Lung (tissue), 11 donors: ENCODE measurements at regions not wholly inside any gene's neighbourhood (a gene's known extent, or its start where the extent isn't known, plus 50 kb on each side); places are given as distances from the start of the nearest gene placed in this dataset.

Source experiments
- ATAC-seq: fragments of 200-7000 bp; cut with Tn5 transposase; one replicate; pipeline ENCODE4 v1.9.1; 2020; ENCODE audit warnings: moderate number of reproducible peaks; ENCODE audit not compliant: insufficient read depth, low FRiP score
- DNase-seq, 3 donors: peaks; one replicate each; pipeline ENCODE4 v3.0.0-alpha.2; 2013 to 2017
- H3K27ac ChIP-seq, 2 donors: one replicate each; pipeline ENCODE4 v1.5.1; 2013; ENCODE audit warnings: mild to moderate bottlenecking in 2 of 2, moderate library complexity in 2 of 2, control low read depth in 1 of 2, inconsistent platforms in 1 of 2, low read depth in 1 of 2, low read length in 1 of 2
- H3K27me3 ChIP-seq, 3 donors: one replicate each; pipeline ENCODE4 v1.5.1; 2013; ENCODE audit warnings: low read length in 2 of 3; ENCODE audit not compliant: control insufficient read depth in 3 of 3, insufficient read depth in 3 of 3
- H3K36me3 ChIP-seq, 4 donors: one replicate each; pipeline ENCODE4 v1.5.1; 2013; ENCODE audit warnings: low read length in 4 of 4, mild to moderate bottlenecking in 1 of 4, moderate library complexity in 1 of 4; ENCODE audit not compliant: control insufficient read depth in 4 of 4, insufficient read depth in 4 of 4
- H3K4me1 ChIP-seq, 5 donors: one replicate each; pipeline ENCODE4 v1.5.1; 2013; ENCODE audit warnings: low read length in 5 of 5, mild to moderate bottlenecking in 2 of 5, moderate library complexity in 1 of 5; ENCODE audit not compliant: control insufficient read depth in 5 of 5, insufficient read depth in 5 of 5
- H3K4me3 ChIP-seq: one replicate; pipeline ENCODE4 v1.5.1; 2013; ENCODE audit warnings: mild to moderate bottlenecking, control low read depth, moderate library complexity
- H3K9ac ChIP-seq, 2 donors: one replicate each; pipeline ENCODE4 v1.5.1; 2013; ENCODE audit warnings: low read length in 2 of 2, control low read depth in 1 of 2; ENCODE audit not compliant: insufficient read depth in 1 of 2
- H3K9me3 ChIP-seq, 4 donors: one replicate each; pipeline ENCODE4 v1.5.1; 2013; ENCODE audit warnings: low read length in 3 of 4, mild to moderate bottlenecking in 1 of 4, moderate library complexity in 1 of 4; ENCODE audit not compliant: control insufficient read depth in 4 of 4, insufficient read depth in 3 of 4
- WGBS, 2 donors: extraction: QIAGEN DNeasy Blood & Tissue Kit; methylation state at CpG; one replicate each; pipeline ENCODE4 v1.1.7; 2013; 5-methylcytosine and 5-hydroxymethylcytosine counted together
- TF ChIP-seq, protein P1 (sequence below): IDR thresholded peaks from 2 replicates; pipeline ENCODE4 v1.5.1; 2012; ENCODE audit warnings: mild to moderate bottlenecking; ENCODE audit errors: control extremely low read depth, extremely low read depth
- donor health status: control.
- donor health status: control.
- donor health status: Bipolar disorder and iron deficiency.
- donor health status: healthy.
- donor health status: DM: yes; HTN: yes; CAD: no.

DNA sequence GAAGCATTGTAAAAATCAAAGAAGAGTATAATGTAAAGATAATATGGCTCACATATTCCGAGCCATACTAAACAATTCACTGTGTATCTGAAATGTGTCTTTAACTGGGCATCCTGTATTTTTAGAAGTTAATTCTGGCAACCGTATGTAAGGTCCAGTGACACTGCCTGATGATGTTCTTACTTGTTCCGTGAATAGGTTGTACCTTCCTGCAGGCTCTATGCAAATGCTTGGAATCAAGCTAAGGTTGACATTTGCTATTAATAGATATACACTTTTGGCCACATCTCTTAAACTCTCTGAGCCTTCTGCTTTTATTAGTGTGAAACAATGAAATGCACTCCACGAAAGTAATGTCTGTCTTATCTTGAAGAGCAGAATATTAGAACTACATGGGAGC is 534.6 kb downstream of the CCDC85A start:
- H3K27ac ChIP-seq = no peak overlapping the region
- no peak overlapping the region for H3K4me3 ChIP-seq
- TF ChIP-seq, protein P1, sequence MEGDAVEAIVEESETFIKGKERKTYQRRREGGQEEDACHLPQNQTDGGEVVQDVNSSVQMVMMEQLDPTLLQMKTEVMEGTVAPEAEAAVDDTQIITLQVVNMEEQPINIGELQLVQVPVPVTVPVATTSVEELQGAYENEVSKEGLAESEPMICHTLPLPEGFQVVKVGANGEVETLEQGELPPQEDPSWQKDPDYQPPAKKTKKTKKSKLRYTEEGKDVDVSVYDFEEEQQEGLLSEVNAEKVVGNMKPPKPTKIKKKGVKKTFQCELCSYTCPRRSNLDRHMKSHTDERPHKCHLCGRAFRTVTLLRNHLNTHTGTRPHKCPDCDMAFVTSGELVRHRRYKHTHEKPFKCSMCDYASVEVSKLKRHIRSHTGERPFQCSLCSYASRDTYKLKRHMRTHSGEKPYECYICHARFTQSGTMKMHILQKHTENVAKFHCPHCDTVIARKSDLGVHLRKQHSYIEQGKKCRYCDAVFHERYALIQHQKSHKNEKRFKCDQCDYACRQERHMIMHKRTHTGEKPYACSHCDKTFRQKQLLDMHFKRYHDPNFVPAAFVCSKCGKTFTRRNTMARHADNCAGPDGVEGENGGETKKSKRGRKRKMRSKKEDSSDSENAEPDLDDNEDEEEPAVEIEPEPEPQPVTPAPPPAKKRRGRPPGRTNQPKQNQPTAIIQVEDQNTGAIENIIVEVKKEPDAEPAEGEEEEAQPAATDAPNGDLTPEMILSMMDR = no peak
- WGBS, 2 donors = 89 to 92% methylated on average over 4 of the region's 4 CpGs
- H3K36me3 ChIP-seq = no peaks in the 10 kb centered on the region
- no peaks in the 10 kb centered on the region for H3K27me3 ChIP-seq
- H3K9ac ChIP-seq = no peak overlapping the region
- H3K4me1 ChIP-seq = peaks cover 0 to 3% (median 0%) of the 10 kb centered on the region in 5 donors
- no peaks in the 10 kb centered on the region for H3K9me3 ChIP-seq
- DNase-seq (no peak), ATAC-seq (no peak)

DNA sequence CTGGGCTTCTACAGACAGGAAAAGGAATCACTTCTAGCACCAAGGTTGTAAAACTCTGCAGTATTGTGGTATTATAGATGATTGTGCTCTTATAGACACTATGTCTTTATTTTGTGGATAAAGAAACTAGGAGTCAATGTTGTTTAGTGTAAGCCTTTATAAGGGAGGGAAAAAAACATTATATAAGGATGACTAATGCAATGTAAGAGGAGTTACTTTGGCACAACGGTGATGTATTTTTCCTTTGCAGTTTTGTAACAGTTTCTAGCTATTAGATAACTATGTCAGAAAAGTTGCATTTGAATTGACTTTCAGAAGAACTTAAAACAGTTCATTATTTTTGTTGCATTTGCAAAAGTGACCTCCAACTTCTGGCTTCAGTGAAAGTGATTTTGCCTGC is 545.4 kb downstream of the CCDC85A start:
- no peak overlapping the region for H3K9ac ChIP-seq
- H3K27ac ChIP-seq = no peak overlapping the region
- DNase-seq (no peak), ATAC-seq (no peak)
- H3K9me3 ChIP-seq = peaks cover 0 to 5% (median 0%) of the 10 kb centered on the region in 4 donors
- H3K4me3 ChIP-seq = no peak overlapping the region
- WGBS, 2 donors = 63 to 79% methylated on average over 1 of the region's 1 CpG
- H3K4me1 ChIP-seq = no peaks in the 10 kb centered on the region
- no peaks in the 10 kb centered on the region for H3K36me3 ChIP-seq
- TF ChIP-seq, protein P1 = no peak
- H3K27me3 ChIP-seq = no peaks in the 10 kb centered on the region

DNA sequence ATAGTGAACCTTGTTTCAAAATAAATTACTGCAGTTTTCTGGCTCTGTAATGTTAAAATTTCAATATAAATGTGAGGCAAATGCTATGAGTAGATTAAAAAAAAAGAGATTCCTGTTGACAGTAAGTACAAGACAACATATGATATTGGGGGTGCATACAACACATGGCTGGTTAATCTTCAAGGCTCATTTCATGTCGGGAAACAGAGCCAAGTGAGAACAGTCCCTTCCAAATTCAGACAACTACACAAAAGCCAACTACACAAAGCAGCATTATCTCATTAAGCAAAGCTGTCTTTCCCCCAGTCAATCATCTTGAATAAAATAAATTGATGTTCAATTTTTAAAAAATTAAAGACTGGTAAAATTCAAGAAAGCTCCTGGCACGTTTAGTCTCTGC is 549.2 kb downstream of the CCDC85A start:
- TF ChIP-seq, protein P1 = no peak
- no peak overlapping the region for H3K27ac ChIP-seq
- no peak overlapping the region for H3K4me3 ChIP-seq
- DNase-seq = no peak
- no peaks in the 10 kb centered on the region for H3K4me1 ChIP-seq
- H3K9me3 ChIP-seq = peaks cover 0 to 4% (median 0%) of the 10 kb centered on the region in 4 donors
- H3K36me3 ChIP-seq = no peaks in the 10 kb centered on the region
- no peaks in the 10 kb centered on the region for H3K27me3 ChIP-seq
- WGBS, 2 donors = 84 to 90% methylated on average over 2 of the region's 2 CpGs
- no peak for ATAC-seq
- H3K9ac ChIP-seq = no peak overlapping the region

DNA sequence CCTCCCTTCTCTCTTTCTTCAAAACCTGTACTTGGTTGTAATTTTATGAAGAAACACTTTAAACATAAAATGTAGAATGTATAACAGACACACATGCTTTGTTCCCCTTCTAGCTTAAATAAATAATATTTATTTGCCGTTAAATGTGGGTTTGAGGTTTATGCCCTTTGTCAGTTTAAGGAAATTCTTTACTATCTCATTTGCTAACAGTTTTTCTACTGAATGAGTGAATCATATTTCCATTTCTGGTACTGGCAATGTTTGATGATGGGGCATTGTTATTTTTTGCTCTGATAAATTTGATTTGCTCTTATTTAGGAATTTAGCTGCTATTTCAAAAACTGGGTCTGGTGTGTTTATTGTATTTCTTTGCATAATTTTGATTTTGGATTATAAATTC is 555.6 kb downstream of the CCDC85A start:
- no peak overlapping the region for H3K4me3 ChIP-seq
- no peaks in the 10 kb centered on the region for H3K36me3 ChIP-seq
- peaks cover 0 to 2% (median 0%) of the 10 kb centered on the region in 5 donors for H3K4me1 ChIP-seq
- WGBS, 2 donors = 59% methylated on average over 1 of the region's 1 CpG
- H3K27me3 ChIP-seq = no peaks in the 10 kb centered on the region
- H3K9ac ChIP-seq = no peak overlapping the region
- TF ChIP-seq, protein P1 = no peak
- H3K27ac ChIP-seq = no peak overlapping the region
- no peak for DNase-seq
- peaks cover 0 to 4% (median 0%) of the 10 kb centered on the region in 4 donors for H3K9me3 ChIP-seq
- no peak for ATAC-seq
